IMR-90 (cell line): ENCODE measurements at regions not wholly inside any gene's neighbourhood (a gene's known extent, or its start where the extent isn't known, plus 50 kb on each side); places are given as distances from the start of the nearest gene placed in this dataset.

Experiments used
- ATAC-seq: fragments of 200-7000 bp; cut with Tn5 transposase; 2 replicates; pipeline ENCODE4 v1.9.1; 2020; ENCODE audit warnings: low read depth, mild to moderate bottlenecking, moderate library complexity
- BruUV-seq: library from RNA; stranded (reverse); fragments of 400-500 nt; replicated peaks from 2 replicates; lab custom pipeline; 2021; lab: Mats Ljungman, UMichigan
- CTCF ChIA-PET: fragments of 300-600 bp; formaldehyde crosslinking; extraction: SDS; loops from one replicate; lab custom pipeline; 2021; ENCODE audit warnings: antibody characterized with exemption; lab: Yijun Ruan, JAX
- POLR2A ChIA-PET: fragments of 300-600 bp; sonication (Branson Sonifier 250); formaldehyde crosslinking; loops from one replicate; lab custom pipeline; 2022; ENCODE audit warnings: antibody characterized with exemption; ENCODE audit not compliant: unreplicated experiment; lab: Charles Lee
- DNase-seq: peaks from one replicate; pipeline ENCODE4 v3.0.0; 2013
- H2AFZ ChIP-seq: replicated peaks from 2 replicates; pipeline ENCODE3; 2013; ENCODE audit warnings: low read length, mild to moderate bottlenecking; ENCODE audit not compliant: poor library complexity
- H2AK5ac ChIP-seq: 2 replicates; pipeline ENCODE4 v1.6.1; 2013; ENCODE audit warnings: low read depth, low read length, inconsistent platforms
- H2AK9ac ChIP-seq: replicated peaks from 2 replicates; pipeline ENCODE3; 2013; ENCODE audit warnings: mild to moderate bottlenecking, low read depth, low read length, moderate library complexity; ENCODE audit not compliant: poor library complexity
- H2BK120ac ChIP-seq: 2 replicates; pipeline ENCODE4 v1.6.1; 2013; ENCODE audit warnings: low read depth, low read length, inconsistent platforms
- H2BK15ac ChIP-seq: 3 replicates; pipeline ENCODE4 v1.6.1; 2013; ENCODE audit warnings: low read depth, low read length, inconsistent platforms
- H2BK20ac ChIP-seq: 2 replicates; pipeline ENCODE4 v1.6.1; 2013; ENCODE audit warnings: low read depth, mild to moderate bottlenecking, inconsistent platforms, low read length, moderate library complexity
- H2BK5ac ChIP-seq: 2 replicates; pipeline ENCODE4 v1.6.1; 2013; ENCODE audit warnings: mild to moderate bottlenecking, low read depth, low read length, inconsistent platforms; ENCODE audit not compliant: poor library complexity, severe bottlenecking
- H3K14ac ChIP-seq: replicated peaks from 2 replicates; pipeline ENCODE4 v1.6.1; 2013; ENCODE audit warnings: low read depth, low read length, inconsistent platforms
- H3K18ac ChIP-seq: 2 replicates; pipeline ENCODE4 v1.6.1; 2013; ENCODE audit warnings: low read depth, low read length, control low read depth
- H3K23ac ChIP-seq: 2 replicates; pipeline ENCODE4 v1.6.1; 2013; ENCODE audit warnings: low read depth, low read length, inconsistent platforms
- H3K27ac ChIP-seq: 2 replicates; pipeline ENCODE4 v1.5.1; 2013; ENCODE audit warnings: mild to moderate bottlenecking, control low read depth, low read length; ENCODE audit not compliant: insufficient read depth
- H3K27me3 ChIP-seq: 2 replicates; pipeline ENCODE4 v1.6.1; 2013; ENCODE audit warnings: low read length; ENCODE audit not compliant: control insufficient read depth, insufficient read depth
- H3K36me3 ChIP-seq: 2 replicates; pipeline ENCODE4 v1.6.1; 2013; ENCODE audit warnings: low read length, mixed read lengths; ENCODE audit not compliant: control insufficient read depth, insufficient read depth
- H3K4ac ChIP-seq: 2 replicates; pipeline ENCODE4 v1.6.1; 2013; ENCODE audit warnings: low read depth, low read length, inconsistent platforms
- H3K4me1 ChIP-seq: 2 replicates; pipeline ENCODE4 v1.6.1; 2013; ENCODE audit warnings: low read length, mixed read lengths; ENCODE audit not compliant: control insufficient read depth, insufficient read depth
- H3K4me2 ChIP-seq: 2 replicates; pipeline ENCODE4 v1.6.1; 2013; ENCODE audit warnings: low read depth, mild to moderate bottlenecking, control low read depth, low read length, moderate library complexity
- H3K4me3 ChIP-seq: 2 replicates; pipeline ENCODE4 v1.5.1; 2013; ENCODE audit warnings: low read depth, mild to moderate bottlenecking, control low read depth, low read length, moderate library complexity; ENCODE audit not compliant: insufficient read depth
- H3K56ac ChIP-seq: 2 replicates; pipeline ENCODE4 v1.6.1; 2013; ENCODE audit warnings: low read length, inconsistent platforms; ENCODE audit not compliant: insufficient read depth; ENCODE audit errors: extremely low read depth
- H3K79me1 ChIP-seq, 2 experiments: 2 replicates each; pipeline ENCODE4 v1.6.1; 2013; ENCODE audit warnings: low read length in 2 of 2, inconsistent platforms in 1 of 2, low read depth in 1 of 2
- H3K9ac ChIP-seq: 2 replicates; pipeline ENCODE4 v1.6.1; 2013; ENCODE audit warnings: low read depth, low read length, control low read depth
- H3K9me1 ChIP-seq: 2 replicates; pipeline ENCODE4 v1.6.1; 2013; ENCODE audit warnings: low read length, inconsistent platforms; ENCODE audit not compliant: insufficient read depth
- H3K9me3 ChIP-seq: 2 replicates; pipeline ENCODE4 v1.6.1; 2013; ENCODE audit warnings: low read length; ENCODE audit not compliant: control insufficient read depth, insufficient read depth
- H4K20me1 ChIP-seq: 2 replicates; pipeline ENCODE4 v1.6.1; 2013; ENCODE audit warnings: low read length, inconsistent platforms; ENCODE audit not compliant: insufficient read depth
- H4K5ac ChIP-seq: 2 replicates; pipeline ENCODE4 v1.6.1; 2013; ENCODE audit warnings: mild to moderate bottlenecking, low read depth, low read length, control low read depth
- H4K8ac ChIP-seq, 2 experiments: 2 replicates each; pipeline ENCODE4 v1.6.1; 2013; ENCODE audit warnings: low read depth in 2 of 2, low read length in 2 of 2, control low read depth in 1 of 2, inconsistent platforms in 1 of 2
- H4K91ac ChIP-seq: 2 replicates; pipeline ENCODE4 v1.6.1; 2013; ENCODE audit warnings: low read depth, low read length, inconsistent platforms; ENCODE audit not compliant: insufficient read depth
- POLR2A ChIP-seq: IDR thresholded peaks from 2 replicates; pipeline ENCODE4 v1.6.1; 2012; ENCODE audit warnings: mild to moderate bottlenecking, low read depth, low read length
- RAD21 ChIP-seq: IDR thresholded peaks from 2 replicates; pipeline ENCODE4 v1.6.1; 2012; ENCODE audit warnings: low read length, improper control_type of control experiment
- RCOR1 ChIP-seq: IDR thresholded peaks from 2 replicates; pipeline ENCODE4 v1.6.1; 2012; ENCODE audit warnings: mild to moderate bottlenecking, low read length, improper control_type of control experiment; ENCODE audit not compliant: insufficient replicate concordance
- WGBS, 2 experiments: methylation state at CpG; one replicate each; pipeline versions ENCODE4 v1.1.5 to v1.1.7; 2013; ENCODE audit warnings: missing lambda C conversion rate in 2 of 2; ENCODE audit not compliant: insufficient read length in 1 of 2; ENCODE audit errors: extremely low coverage in 2 of 2; 5-methylcytosine and 5-hydroxymethylcytosine counted together
- dilution Hi-C: fragments of 300-500 bp; cut with HindIII; formaldehyde crosslinking; loops from one replicate; pipeline ENCODE4 v1.14.3; 2018; ENCODE audit warnings: low sequenced_read_pairs; ENCODE audit not compliant: unreplicated experiment
- in situ Hi-C: fragments of 300-500 bp; cut with MboI; formaldehyde crosslinking; loops from 3 replicates; pipeline ENCODE4 v1.14.3; 2019; ENCODE audit warnings: low sequenced_read_pairs, inconsistent platforms, mixed read lengths
- intact Hi-C: fragments of 100-400 bp; cut with micrococcal nuclease; formaldehyde crosslinking; loops from 2 replicates; pipeline ENCODE4 v1.10.0; 2022

- in situ Hi-C loops (no loop called here), intact Hi-C loops (no loop called here), dilution Hi-C loops (no loop called here)
- Histone ChIP-seq H3K23ac (no peak overlapping the region), H2BK120ac (no peak overlapping the region), H3K9me1 (no peaks in the 10 kb centered on the region), H3K14ac (no peak overlapping the region), H3K4me2 (no peak overlapping the region), H3K27me3 (no peaks in the 10 kb centered on the region), H3K4me1 (no peaks in the 10 kb centered on the region), H2BK20ac (no peak overlapping the region), H3K9ac (no peak overlapping the region), H3K4me3 (no peak overlapping the region), H4K8ac (no peak overlapping the region), H3K27ac (no peak overlapping the region), H3K9me3 (no peaks in the 10 kb centered on the region), H4K5ac (no peak overlapping the region), H2AFZ (no peak overlapping the region), H3K56ac (no peak overlapping the region), H4K91ac (no peak overlapping the region), H3K79me1 (no peaks in the 10 kb centered on the region), H2BK15ac (no peak overlapping the region), H2BK5ac (no peak overlapping the region), H2AK5ac (no peak overlapping the region), H3K18ac (no peak overlapping the region), H3K36me3 (no peaks in the 10 kb centered on the region), H2AK9ac (no peak overlapping the region), H4K20me1 (no peaks in the 10 kb centered on the region), H3K4ac (no peak overlapping the region)
- CTCF ChIA-PET = no interaction called here
- WGBS, 2 experiments = no CpG with 5 or more reads among the region's 2 CpGs
- no peak for TF ChIP-seq POLR2A
- no peak for TF ChIP-seq RAD21
- TF ChIP-seq RCOR1 = no peak
- no TSS peak for BruUV-seq
- DNase-seq (no peak), ATAC-seq (no peak)
- POLR2A ChIA-PET = no interaction called here
These were observed 325.7 kb downstream of the CNTN3 start for GRCh38 chr3:74288761-74289160.
